HEK293 (cell line): ENCODE measurements at regions not wholly inside any gene's neighbourhood (a gene's known extent, or its start where the extent isn't known, plus 50 kb on each side); places are given as distances from the start of the nearest gene placed in this dataset.
A peak's percentile ranks its signal among the peaks of the same experiment; 100 is the strongest.

Experiments
- CTCF ChIA-PET: fragments of 350-600 bp; formaldehyde crosslinking; extraction: SDS; loops from one replicate; lab custom pipeline; 2021; ENCODE audit warnings: antibody characterized with exemption; lab: Yijun Ruan, JAX
- POLR2A ChIA-PET: fragments of 300-600 bp; formaldehyde crosslinking; extraction: SDS; loops from one replicate; lab custom pipeline; 2020; ENCODE audit warnings: antibody characterized with exemption, inconsistent platforms; lab: Yijun Ruan, JAX
- H3K27ac ChIP-seq: fragments of 200-500 bp; sonication (Bioruptor generic); 2 replicates; pipeline ENCODE4 v1.5.1; 2014; ENCODE audit warnings: low read depth, low read length, control low read depth, inconsistent platforms; ENCODE audit errors: extremely low read depth
- H3K36me3 ChIP-seq, 2 experiments: fragments of 200-500 bp in 1 of 2; sonication (Bioruptor generic) in 1 of 2; 1 replicate in 1 of 2; 2 replicates in 1 of 2; pipeline ENCODE4 v1.5.1; 2014 to 2017; ENCODE audit warnings: inconsistent platforms in 2 of 2, low read length in 2 of 2; ENCODE audit not compliant: control insufficient read depth in 2 of 2, insufficient read depth in 1 of 2
- H3K4me1 ChIP-seq: fragments of 200-500 bp; sonication (Bioruptor generic); 2 replicates; pipeline ENCODE4 v1.5.1; 2014; ENCODE audit warnings: mild to moderate bottlenecking, low read length, inconsistent platforms; ENCODE audit not compliant: control insufficient read depth, insufficient read depth
- H3K4me3 ChIP-seq: 2 replicates; pipeline ENCODE4 v1.5.1; 2011; ENCODE audit warnings: low read depth, mild to moderate bottlenecking, control low read depth, low read length, moderate library complexity
- H3K9me3 ChIP-seq: fragments of 200-500 bp; sonication (Bioruptor generic); 2 replicates; pipeline ENCODE4 v1.5.1; 2014; ENCODE audit warnings: low read depth, low read length, inconsistent platforms; ENCODE audit not compliant: control insufficient read depth, insufficient read depth
- BCL11A ChIP-seq: fragments of 450-650 bp; formaldehyde crosslinking; IDR thresholded peaks from 2 replicates; pipeline ENCODE4 v1.5.1; 2016; ENCODE audit warnings: low read depth, missing biosample characterization, missing genetic modification characterization
- GLIS1 ChIP-seq: fragments of 450-650 bp; formaldehyde crosslinking; IDR thresholded peaks from 2 replicates; pipeline ENCODE4 v1.5.1; 2016; ENCODE audit warnings: missing biosample characterization, missing genetic modification characterization
- IKZF3 ChIP-seq: fragments of 450-650 bp; IDR thresholded peaks from 2 replicates; pipeline ENCODE4 v1.5.0; 2018; ENCODE audit warnings: missing biosample characterization, mild to moderate bottlenecking, missing genetic modification characterization, moderate library complexity
- PRDM1 ChIP-seq: fragments of 450-650 bp; formaldehyde crosslinking; IDR thresholded peaks from 2 replicates; pipeline ENCODE4; 2016; ENCODE audit warnings: missing biosample characterization, missing genetic modification characterization
- ZIC2 ChIP-seq: fragments of 450-650 bp; formaldehyde crosslinking; IDR thresholded peaks from 2 replicates; pipeline ENCODE4 v1.5.1; 2016; ENCODE audit warnings: missing biosample characterization, missing genetic modification characterization
- ZNF16 ChIP-seq: fragments of 450-650 bp; formaldehyde crosslinking; IDR thresholded peaks from 2 replicates; pipeline ENCODE4 v1.5.1; 2016; ENCODE audit warnings: low read depth, missing biosample characterization, missing genetic modification characterization
- ZNF354C ChIP-seq: fragments of 450-650 bp; formaldehyde crosslinking; IDR thresholded peaks from 2 replicates; pipeline ENCODE4 v1.5.1; 2016; ENCODE audit warnings: missing biosample characterization, missing genetic modification characterization, low read depth, borderline replicate concordance
- ZNF549 ChIP-seq: fragments of 450-650 bp; IDR thresholded peaks from 2 replicates; pipeline ENCODE4 v1.5.1; 2018; ENCODE audit warnings: missing biosample characterization, missing genetic modification characterization, mild to moderate bottlenecking, inconsistent platforms, moderate library complexity
- ZNF664 ChIP-seq: fragments of 450-650 bp; formaldehyde crosslinking; IDR thresholded peaks from 2 replicates; pipeline ENCODE4 v1.5.1; 2016; ENCODE audit warnings: missing biosample characterization, missing genetic modification characterization
- ZNF747 ChIP-seq: fragments of 450-650 bp; formaldehyde crosslinking; IDR thresholded peaks from 2 replicates; pipeline ENCODE4 v1.5.1; 2016; ENCODE audit warnings: missing biosample characterization, missing genetic modification characterization
- ZSCAN30 ChIP-seq: fragments of 450-650 bp; IDR thresholded peaks from 2 replicates; pipeline ENCODE4 v1.5.1; 2018; ENCODE audit warnings: missing biosample characterization, mild to moderate bottlenecking, missing genetic modification characterization, moderate library complexity
- ZXDB ChIP-seq: fragments of 450-650 bp; formaldehyde crosslinking; IDR thresholded peaks from 2 replicates; pipeline ENCODE4 v1.5.1; 2016; ENCODE audit warnings: missing biosample characterization, missing genetic modification characterization
- TF ChIP-seq, protein P1 (sequence below): fragments of 450-650 bp; formaldehyde crosslinking; IDR thresholded peaks from 2 replicates; pipeline ENCODE4 v1.5.1; 2016; ENCODE audit warnings: missing biosample characterization, missing genetic modification characterization
- TF ChIP-seq, protein P2 (sequence below): fragments of 450-650 bp; formaldehyde crosslinking; IDR thresholded peaks from 2 replicates; pipeline ENCODE4 v1.5.1; 2016; ENCODE audit warnings: missing biosample characterization, missing genetic modification characterization, borderline replicate concordance
- TF ChIP-seq, protein P3 (sequence below): fragments of 450-650 bp; formaldehyde crosslinking; IDR thresholded peaks from 2 replicates; pipeline ENCODE4 v1.5.1; 2016; ENCODE audit warnings: missing biosample characterization, missing genetic modification characterization
- TF ChIP-seq, protein P4 (sequence below): fragments of 450-650 bp; formaldehyde crosslinking; IDR thresholded peaks from 2 replicates; pipeline ENCODE4 v1.5.1; 2016; ENCODE audit warnings: missing biosample characterization, missing genetic modification characterization

DNA sequence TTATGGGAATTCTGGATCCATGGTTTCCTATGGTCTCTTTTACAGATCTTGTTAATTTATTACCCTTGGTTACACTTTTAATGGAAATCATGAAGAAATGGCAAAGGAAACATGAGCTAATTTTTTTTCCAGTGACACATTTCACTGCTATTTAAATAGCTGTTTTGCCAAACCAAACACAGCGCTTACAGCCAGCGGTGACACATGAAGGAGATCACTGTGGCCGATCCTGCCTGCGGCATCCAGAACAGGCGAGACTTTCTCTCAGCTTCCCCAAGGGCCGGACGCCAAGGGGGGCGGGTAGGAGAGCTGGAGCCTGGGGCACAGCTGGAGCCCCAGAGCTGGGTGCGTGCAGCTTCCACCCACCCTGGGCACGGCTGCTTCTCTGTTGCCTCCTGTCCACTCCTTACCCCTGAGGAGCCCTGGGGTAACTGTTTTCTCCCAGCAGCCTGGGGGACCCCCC lies 81.4 kb upstream of the PKDCC start (continued):
- TF ChIP-seq, protein P1, sequence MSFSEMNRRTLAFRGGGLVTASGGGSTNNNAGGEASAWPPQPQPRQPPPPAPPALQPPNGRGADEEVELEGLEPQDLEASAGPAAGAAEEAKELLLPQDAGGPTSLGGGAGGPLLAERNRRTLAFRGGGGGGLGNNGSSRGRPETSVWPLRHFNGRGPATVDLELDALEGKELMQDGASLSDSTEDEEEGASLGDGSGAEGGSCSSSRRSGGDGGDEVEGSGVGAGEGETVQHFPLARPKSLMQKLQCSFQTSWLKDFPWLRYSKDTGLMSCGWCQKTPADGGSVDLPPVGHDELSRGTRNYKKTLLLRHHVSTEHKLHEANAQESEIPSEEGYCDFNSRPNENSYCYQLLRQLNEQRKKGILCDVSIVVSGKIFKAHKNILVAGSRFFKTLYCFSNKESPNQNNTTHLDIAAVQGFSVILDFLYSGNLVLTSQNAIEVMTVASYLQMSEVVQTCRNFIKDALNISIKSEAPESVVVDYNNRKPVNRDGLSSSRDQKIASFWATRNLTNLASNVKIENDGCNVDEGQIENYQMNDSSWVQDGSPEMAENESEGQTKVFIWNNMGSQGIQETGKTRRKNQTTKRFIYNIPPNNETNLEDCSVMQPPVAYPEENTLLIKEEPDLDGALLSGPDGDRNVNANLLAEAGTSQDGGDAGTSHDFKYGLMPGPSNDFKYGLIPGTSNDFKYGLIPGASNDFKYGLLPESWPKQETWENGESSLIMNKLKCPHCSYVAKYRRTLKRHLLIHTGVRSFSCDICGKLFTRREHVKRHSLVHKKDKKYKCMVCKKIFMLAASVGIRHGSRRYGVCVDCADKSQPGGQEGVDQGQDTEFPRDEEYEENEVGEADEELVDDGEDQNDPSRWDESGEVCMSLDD = no peak

DNA sequence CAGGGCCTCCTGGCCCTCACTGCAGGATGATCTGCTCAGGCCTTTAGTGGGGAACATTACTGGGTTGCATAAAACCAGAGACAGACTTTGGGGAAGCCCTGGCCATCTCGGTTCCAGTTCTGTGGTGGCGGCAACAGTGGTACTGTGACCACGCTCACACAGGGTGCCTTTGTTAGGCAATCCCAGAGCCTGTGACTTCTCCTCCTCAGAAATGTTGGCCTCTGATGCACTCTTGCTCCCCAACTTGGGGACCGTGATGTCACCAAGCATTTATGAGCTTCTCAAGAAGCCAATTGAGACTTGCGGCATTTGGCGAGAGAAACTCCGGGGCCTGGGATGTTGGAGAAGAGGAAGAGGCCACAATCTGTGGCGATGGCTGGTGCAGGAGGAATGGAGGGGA lies 80.9 kb upstream of the PKDCC start:
- Histone ChIP-seq H3K4me3 (no peak overlapping the region), H3K9me3 (no peaks in the 10 kb centered on the region), H3K4me1 (peaks cover 33% of the 10 kb centered on the region), H3K27ac (peak overlapping the region; percentile 34; the same call in 1 of the 2 replicates), H3K36me3 (no peaks in the 10 kb centered on the region)
- CTCF ChIA-PET = interaction anchor here (0.6 kb wide), 1 partner anchor 70 kb away, joined by 4 read pairs; no protein-coding TSS in a partner anchor
- POLR2A ChIA-PET = no interaction called here
- no peak for TF ChIP-seq ZNF664 (tag by site-specific recombination)
- peak; percentile 24; the same call in 1 of the 2 replicates for TF ChIP-seq GLIS1 (tag by site-specific recombination)
- TF ChIP-seq, protein P2, sequence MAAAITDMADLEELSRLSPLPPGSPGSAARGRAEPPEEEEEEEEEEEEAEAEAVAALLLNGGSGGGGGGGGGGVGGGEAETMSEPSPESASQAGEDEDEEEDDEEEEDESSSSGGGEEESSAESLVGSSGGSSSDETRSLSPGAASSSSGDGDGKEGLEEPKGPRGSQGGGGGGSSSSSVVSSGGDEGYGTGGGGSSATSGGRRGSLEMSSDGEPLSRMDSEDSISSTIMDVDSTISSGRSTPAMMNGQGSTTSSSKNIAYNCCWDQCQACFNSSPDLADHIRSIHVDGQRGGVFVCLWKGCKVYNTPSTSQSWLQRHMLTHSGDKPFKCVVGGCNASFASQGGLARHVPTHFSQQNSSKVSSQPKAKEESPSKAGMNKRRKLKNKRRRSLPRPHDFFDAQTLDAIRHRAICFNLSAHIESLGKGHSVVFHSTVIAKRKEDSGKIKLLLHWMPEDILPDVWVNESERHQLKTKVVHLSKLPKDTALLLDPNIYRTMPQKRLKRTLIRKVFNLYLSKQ (tag by site-specific recombination) = no peak
- no peak for TF ChIP-seq IKZF3 (tag by site-specific recombination)

DNA sequence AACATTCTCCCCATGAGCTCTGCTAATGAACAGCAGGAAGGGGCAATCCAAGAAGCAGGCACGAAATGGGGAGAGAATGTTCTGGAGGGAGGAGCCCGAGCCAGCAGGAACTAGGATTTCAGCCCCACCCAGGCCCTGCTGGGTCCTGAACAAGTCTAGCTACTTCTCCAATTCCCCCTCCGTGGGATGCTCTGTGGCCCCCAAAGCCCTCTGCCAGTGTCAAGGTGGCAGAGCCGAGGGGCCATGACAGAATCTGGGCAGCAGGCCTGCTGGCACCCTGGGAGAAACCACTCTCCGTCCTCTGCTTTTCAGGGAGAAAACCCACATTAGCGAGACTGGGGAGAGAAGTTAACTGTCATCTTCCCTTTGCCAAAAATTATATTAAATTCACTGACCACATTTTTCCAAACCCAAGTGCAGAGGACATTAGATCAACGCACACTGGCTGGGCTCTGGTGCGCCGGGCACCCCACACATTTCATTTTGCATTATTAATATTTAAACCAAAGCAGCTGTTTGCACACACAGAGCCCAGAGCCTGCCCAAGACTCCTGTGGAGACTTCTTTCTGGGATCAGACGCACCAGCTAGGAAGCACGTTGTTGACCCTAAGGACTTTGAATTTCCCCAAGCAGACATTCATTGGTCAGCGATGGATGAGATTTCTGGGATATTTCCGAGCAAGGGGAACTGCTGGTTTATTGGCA lies 80.2 kb upstream of the PKDCC start:
- no peak overlapping the region for H3K27ac ChIP-seq
- no peaks in the 10 kb centered on the region for H3K36me3 ChIP-seq
- H3K4me1 ChIP-seq = peaks cover 33% of the 10 kb centered on the region
- no peaks in the 10 kb centered on the region for H3K9me3 ChIP-seq
- H3K4me3 ChIP-seq = no peak overlapping the region
- TF ChIP-seq ZNF747 = no peak
- no peak for TF ChIP-seq ZSCAN30 (tag by site-specific recombination)
- TF ChIP-seq, protein P3, sequence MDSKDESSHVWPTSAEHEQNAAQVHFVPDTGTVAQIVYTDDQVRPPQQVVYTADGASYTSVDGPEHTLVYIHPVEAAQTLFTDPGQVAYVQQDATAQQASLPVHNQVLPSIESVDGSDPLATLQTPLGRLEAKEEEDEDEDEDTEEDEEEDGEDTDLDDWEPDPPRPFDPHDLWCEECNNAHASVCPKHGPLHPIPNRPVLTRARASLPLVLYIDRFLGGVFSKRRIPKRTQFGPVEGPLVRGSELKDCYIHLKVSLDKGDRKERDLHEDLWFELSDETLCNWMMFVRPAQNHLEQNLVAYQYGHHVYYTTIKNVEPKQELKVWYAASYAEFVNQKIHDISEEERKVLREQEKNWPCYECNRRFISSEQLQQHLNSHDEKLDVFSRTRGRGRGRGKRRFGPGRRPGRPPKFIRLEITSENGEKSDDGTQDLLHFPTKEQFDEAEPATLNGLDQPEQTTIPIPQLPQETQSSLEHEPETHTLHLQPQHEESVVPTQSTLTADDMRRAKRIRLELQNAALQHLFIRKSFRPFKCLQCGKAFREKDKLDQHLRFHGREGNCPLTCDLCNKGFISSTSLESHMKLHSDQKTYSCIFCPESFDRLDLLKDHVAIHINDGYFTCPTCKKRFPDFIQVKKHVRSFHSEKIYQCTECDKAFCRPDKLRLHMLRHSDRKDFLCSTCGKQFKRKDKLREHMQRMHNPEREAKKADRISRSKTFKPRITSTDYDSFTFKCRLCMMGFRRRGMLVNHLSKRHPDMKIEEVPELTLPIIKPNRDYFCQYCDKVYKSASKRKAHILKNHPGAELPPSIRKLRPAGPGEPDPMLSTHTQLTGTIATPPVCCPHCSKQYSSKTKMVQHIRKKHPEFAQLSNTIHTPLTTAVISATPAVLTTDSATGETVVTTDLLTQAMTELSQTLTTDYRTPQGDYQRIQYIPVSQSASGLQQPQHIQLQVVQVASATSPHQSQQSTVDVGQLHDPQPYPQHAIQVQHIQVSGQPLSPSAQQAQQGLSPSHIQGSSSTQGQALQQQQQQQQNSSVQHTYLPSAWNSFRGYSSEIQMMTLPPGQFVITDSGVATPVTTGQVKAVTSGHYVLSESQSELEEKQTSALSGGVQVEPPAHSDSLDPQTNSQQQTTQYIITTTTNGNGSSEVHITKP (tag by site-specific recombination) = peak; percentile 28; the same call in 1 of the 2 replicates
- TF ChIP-seq ZIC2 (tag by site-specific recombination) = peak; percentile 5; the same call in 1 of the 2 replicates
- TF ChIP-seq ZNF354C (tag by site-specific recombination) = no peak
- ChIA-PET CTCF (interaction anchor here (0.6 kb wide), 1 partner anchor 71 kb away, joined by 4 read pairs; no protein-coding TSS in a partner anchor), POLR2A (no interaction called here)

DNA sequence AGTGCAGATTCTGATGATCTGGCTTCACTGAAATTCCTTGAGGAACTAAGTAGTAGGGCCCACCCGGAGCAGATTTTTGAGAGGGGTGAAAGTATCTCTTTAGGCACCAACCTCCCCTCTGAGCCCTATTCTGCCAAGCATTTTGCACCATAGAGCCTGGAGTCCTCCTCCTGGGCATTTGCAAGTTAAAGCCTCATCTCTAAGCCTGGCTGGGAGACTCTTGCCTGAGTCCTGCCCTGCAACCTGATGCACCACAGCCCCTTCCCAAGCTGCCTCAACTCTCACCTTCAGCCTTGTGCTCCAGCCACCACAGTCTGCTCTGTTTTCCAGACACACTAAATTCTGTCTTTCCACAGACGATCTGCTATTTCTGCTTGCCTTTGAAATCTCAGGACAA lies 79.6 kb upstream of the PKDCC start:
- Histone ChIP-seq H3K36me3 (no peaks in the 10 kb centered on the region), H3K4me1 (peaks cover 33% of the 10 kb centered on the region), H3K4me3 (no peak overlapping the region), H3K27ac (no peak overlapping the region), H3K9me3 (no peaks in the 10 kb centered on the region)
- POLR2A ChIA-PET = no interaction called here
- CTCF ChIA-PET = no interaction called here
- TF ChIP-seq PRDM1 (no peak), ZNF16 (tag by site-specific recombination) (no peak), ZXDB (no peak), ZNF549 (tag by site-specific recombination) (no peak), BCL11A (tag by site-specific recombination) (no peak)
- TF ChIP-seq, protein P4, sequence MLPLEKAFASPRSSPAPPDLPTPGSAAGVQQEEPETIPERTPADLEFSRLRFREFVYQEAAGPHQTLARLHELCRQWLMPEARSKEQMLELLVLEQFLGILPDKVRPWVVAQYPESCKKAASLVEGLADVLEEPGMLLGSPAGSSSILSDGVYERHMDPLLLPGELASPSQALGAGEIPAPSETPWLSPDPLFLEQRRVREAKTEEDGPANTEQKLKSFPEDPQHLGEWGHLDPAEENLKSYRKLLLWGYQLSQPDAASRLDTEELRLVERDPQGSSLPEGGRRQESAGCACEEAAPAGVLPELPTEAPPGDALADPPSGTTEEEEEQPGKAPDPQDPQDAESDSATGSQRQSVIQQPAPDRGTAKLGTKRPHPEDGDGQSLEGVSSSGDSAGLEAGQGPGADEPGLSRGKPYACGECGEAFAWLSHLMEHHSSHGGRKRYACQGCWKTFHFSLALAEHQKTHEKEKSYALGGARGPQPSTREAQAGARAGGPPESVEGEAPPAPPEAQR (tag by site-specific recombination) = no peak
